PC-9 (cell line): ENCODE measurements at regions not wholly inside any gene's neighbourhood (a gene's known extent, or its start where the extent isn't known, plus 50 kb on each side); places are given as distances from the start of the nearest gene placed in this dataset.
"Not testable (repeated sequence)": the region's sequence is repeated elsewhere in the genome, so short reads cannot be mapped to it uniquely, and the experiment has no call there.

Experiments used
- BruUV-seq: library from RNA; stranded (reverse); fragments of 400-500 nt; replicated peaks from 2 replicates; lab custom pipeline; 2021; lab: Mats Ljungman, UMichigan
- CTCF ChIA-PET: fragments of 300-600 bp; sonication (Branson Sonifier 250); formaldehyde crosslinking; loops from one replicate; lab custom pipeline; 2022; ENCODE audit warnings: antibody characterized with exemption; lab: Charles Lee
- POLR2A ChIA-PET: fragments of 300-600 bp; sonication (Branson Sonifier 250); formaldehyde crosslinking; loops from one replicate; lab custom pipeline; 2022; ENCODE audit warnings: antibody characterized with exemption; ENCODE audit not compliant: unreplicated experiment; lab: Charles Lee
- DNase-seq, 2 experiments: peaks; one replicate each; pipeline versions ENCODE4 v3.0.0 to v3.0.0-alpha.2; 2015 to 2022; ENCODE audit warnings: mixed read lengths in 1 of 2
- H2AFZ ChIP-seq: fragments of 200-600 bp; sonication (generic); 2 replicates; pipeline ENCODE4 v1.8.1; 2017; ENCODE audit warnings: antibody characterized with exemption
- H3F3A ChIP-seq: fragments of 200-600 bp; sonication (generic); 2 replicates; pipeline ENCODE4 v1.8.1; 2017; ENCODE audit warnings: antibody characterized with exemption, mild to moderate bottlenecking, low read depth; ENCODE audit not compliant: insufficient read depth
- H3K27ac ChIP-seq: fragments of 200-600 bp; sonication (generic); 2 replicates; pipeline ENCODE4 v1.6.1; 2016; ENCODE audit warnings: mixed run types
- H3K27me3 ChIP-seq: fragments of 200-600 bp; sonication (generic); 2 replicates; pipeline ENCODE4 v1.6.1; 2016; ENCODE audit warnings: low read depth, mixed run types; ENCODE audit not compliant: insufficient read depth
- H3K36me3 ChIP-seq: fragments of 200-600 bp; sonication (generic); 2 replicates; pipeline ENCODE4 v1.6.1; 2016; ENCODE audit warnings: low read depth, mixed run types
- H3K4me1 ChIP-seq: fragments of 200-600 bp; sonication (generic); replicated peaks from 2 replicates; pipeline ENCODE4 v1.6.1; 2016; ENCODE audit warnings: mixed run types; ENCODE audit not compliant: insufficient read depth
- H3K4me2 ChIP-seq: fragments of 200-600 bp; sonication (generic); 2 replicates; pipeline ENCODE4 v1.6.1; 2017; ENCODE audit warnings: mixed run types
- H3K4me3 ChIP-seq: fragments of 200-600 bp; sonication (generic); 2 replicates; pipeline ENCODE4 v1.6.1; 2016; ENCODE audit warnings: mixed run types
- H3K79me2 ChIP-seq: fragments of 200-600 bp; sonication (generic); 2 replicates; pipeline ENCODE4 v1.6.1; 2017; ENCODE audit warnings: low read depth, mixed run types
- H3K9me2 ChIP-seq: fragments of 200-600 bp; sonication (generic); 2 replicates; pipeline ENCODE4 v1.8.1; 2017; ENCODE audit warnings: mild to moderate bottlenecking; ENCODE audit not compliant: insufficient read depth
- H3K9me3 ChIP-seq: fragments of 200-600 bp; sonication (generic); 2 replicates; pipeline ENCODE4 v1.8.1; 2016; ENCODE audit warnings: low read depth; ENCODE audit not compliant: insufficient read depth
- H4K20me1 ChIP-seq: fragments of 200-600 bp; sonication (generic); 2 replicates; pipeline ENCODE4 v1.8.1; 2017; ENCODE audit not compliant: insufficient read depth
- EZH2 ChIP-seq: fragments of 200-600 bp; sonication (generic); IDR thresholded peaks from 2 replicates; pipeline ENCODE4 v1.8.0; 2017; ENCODE audit warnings: antibody characterized with exemption, low read depth
- intact Hi-C: fragments of 100-400 bp; cut with micrococcal nuclease; formaldehyde crosslinking; loops from one replicate; pipeline ENCODE4 v1.10.0; 2022; ENCODE audit not compliant: unreplicated experiment
- TF ChIP-seq, protein P1 (sequence below): fragments of 200-600 bp; sonication (generic); conservative IDR thresholded peaks from 2 replicates; pipeline ENCODE4 v1.6.1; 2017; ENCODE audit warnings: mixed run types, antibody characterized with exemption, mild to moderate bottlenecking, moderate library complexity

DNA sequence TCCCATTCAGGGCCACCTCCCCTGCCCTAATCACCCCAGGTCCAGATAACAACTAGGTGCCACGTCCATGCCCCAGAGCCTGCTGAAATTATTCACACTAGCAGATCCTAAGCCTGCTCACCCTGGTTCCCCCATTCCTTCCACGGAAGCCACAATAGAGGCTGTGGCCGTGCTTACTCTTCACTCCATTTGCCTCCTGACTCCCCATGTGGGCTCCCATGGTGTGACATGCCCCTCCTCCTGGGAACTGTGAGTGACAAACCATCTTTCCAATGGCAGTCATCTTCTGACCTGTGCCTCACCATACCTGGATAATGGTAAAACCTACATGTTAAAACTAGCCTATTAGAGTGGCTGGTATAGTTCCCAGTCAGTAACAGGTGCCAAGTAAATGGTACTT lies 216.2 kb upstream of the PRKCQ start:
- intact Hi-C loops = no loop called here
- no peak for DNase-seq
- H4K20me1 ChIP-seq = no peaks in the 10 kb centered on the region
- no peaks in the 10 kb centered on the region for H3K4me1 ChIP-seq
- no peaks in the 10 kb centered on the region for H3K9me2 ChIP-seq
- BruUV-seq = no TSS peak
- H3K27ac ChIP-seq = no peak overlapping the region
- POLR2A ChIA-PET = no interaction called here
- H2AFZ ChIP-seq = no peak overlapping the region
- no peaks in the 10 kb centered on the region for H3K79me2 ChIP-seq
- no peak overlapping the region for H3K4me3 ChIP-seq
- no peaks in the 10 kb centered on the region for H3K9me3 ChIP-seq
- no peaks in the 10 kb centered on the region for H3K36me3 ChIP-seq
- CTCF ChIA-PET = no interaction called here
- H3K27me3 ChIP-seq = no peaks in the 10 kb centered on the region
- no peak for TF ChIP-seq EZH2
- TF ChIP-seq, protein P1, sequence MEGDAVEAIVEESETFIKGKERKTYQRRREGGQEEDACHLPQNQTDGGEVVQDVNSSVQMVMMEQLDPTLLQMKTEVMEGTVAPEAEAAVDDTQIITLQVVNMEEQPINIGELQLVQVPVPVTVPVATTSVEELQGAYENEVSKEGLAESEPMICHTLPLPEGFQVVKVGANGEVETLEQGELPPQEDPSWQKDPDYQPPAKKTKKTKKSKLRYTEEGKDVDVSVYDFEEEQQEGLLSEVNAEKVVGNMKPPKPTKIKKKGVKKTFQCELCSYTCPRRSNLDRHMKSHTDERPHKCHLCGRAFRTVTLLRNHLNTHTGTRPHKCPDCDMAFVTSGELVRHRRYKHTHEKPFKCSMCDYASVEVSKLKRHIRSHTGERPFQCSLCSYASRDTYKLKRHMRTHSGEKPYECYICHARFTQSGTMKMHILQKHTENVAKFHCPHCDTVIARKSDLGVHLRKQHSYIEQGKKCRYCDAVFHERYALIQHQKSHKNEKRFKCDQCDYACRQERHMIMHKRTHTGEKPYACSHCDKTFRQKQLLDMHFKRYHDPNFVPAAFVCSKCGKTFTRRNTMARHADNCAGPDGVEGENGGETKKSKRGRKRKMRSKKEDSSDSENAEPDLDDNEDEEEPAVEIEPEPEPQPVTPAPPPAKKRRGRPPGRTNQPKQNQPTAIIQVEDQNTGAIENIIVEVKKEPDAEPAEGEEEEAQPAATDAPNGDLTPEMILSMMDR = no peak
- no peak overlapping the region for H3K4me2 ChIP-seq
- H3F3A ChIP-seq = no peaks in the 10 kb centered on the region

DNA sequence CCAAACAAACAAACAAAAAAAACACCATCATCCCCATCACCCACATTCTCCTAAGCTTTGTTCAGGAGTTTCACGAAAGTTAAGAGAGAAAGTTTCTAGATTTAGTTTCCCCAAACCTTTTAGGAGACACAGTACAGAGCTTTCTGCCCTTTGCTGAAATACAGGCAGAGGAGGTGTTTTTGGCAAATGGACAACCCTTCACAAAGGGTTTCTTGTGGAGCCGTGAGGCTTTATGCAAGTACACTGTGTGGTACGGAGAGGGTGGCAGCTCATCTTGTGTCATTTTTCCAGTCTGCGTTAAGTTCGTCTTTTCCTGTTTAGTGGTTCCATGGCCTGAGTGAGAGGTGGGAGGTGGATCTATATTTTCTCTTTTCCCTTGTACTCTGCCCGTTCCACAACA lies 215.5 kb upstream of the PRKCQ start:
- no peak for TF ChIP-seq EZH2
- TF ChIP-seq, protein P1 = no peak
- H3K36me3 ChIP-seq = no peaks in the 10 kb centered on the region
- DNase-seq = no peak
- H4K20me1 ChIP-seq = no peaks in the 10 kb centered on the region
- no peak overlapping the region for H2AFZ ChIP-seq
- H3K27ac ChIP-seq = no peak overlapping the region
- no peaks in the 10 kb centered on the region for H3F3A ChIP-seq
- H3K27me3 ChIP-seq = no peaks in the 10 kb centered on the region
- no TSS peak for BruUV-seq
- intact Hi-C loops = no loop called here
- H3K4me1 ChIP-seq = no peaks in the 10 kb centered on the region
- no peaks in the 10 kb centered on the region for H3K9me3 ChIP-seq
- H3K4me3 ChIP-seq = no peak overlapping the region
- ChIA-PET CTCF (no interaction called here), POLR2A (no interaction called here)
- no peak overlapping the region for H3K4me2 ChIP-seq
- no peaks in the 10 kb centered on the region for H3K9me2 ChIP-seq
- H3K79me2 ChIP-seq = no peaks in the 10 kb centered on the region

DNA sequence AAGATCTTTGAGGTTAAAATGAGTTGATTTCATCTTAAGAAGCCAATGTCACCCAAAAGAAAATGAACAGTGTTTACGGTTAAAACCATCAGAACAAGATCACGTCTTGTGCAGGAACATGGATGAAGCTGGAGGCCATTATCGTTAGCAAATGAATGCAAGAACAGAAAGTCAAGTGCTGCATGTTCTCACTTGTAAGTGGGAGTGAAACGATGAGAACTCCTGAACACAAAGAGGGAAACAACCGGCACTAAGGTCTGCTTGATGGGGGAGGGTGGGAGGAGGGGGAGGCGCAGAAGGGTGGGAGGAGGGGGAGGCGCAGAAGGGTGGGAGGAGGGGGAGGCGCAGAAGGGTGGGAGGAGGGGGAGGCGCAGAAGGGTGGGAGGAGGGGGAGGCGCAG lies 214.8 kb upstream of the PRKCQ start:
- POLR2A ChIA-PET, H3K9me3 ChIP-seq, intact Hi-C loops, H3K4me1 ChIP-seq, DNase-seq, H4K20me1 ChIP-seq, BruUV-seq, H3K36me3 ChIP-seq, H3K79me2 ChIP-seq, H3K4me3 ChIP-seq, H3K27me3 ChIP-seq, H2AFZ ChIP-seq, H3K27ac ChIP-seq, H3K9me2 ChIP-seq, CTCF ChIA-PET, H3K4me2 ChIP-seq, H3F3A ChIP-seq: not testable (repeated sequence)

DNA sequence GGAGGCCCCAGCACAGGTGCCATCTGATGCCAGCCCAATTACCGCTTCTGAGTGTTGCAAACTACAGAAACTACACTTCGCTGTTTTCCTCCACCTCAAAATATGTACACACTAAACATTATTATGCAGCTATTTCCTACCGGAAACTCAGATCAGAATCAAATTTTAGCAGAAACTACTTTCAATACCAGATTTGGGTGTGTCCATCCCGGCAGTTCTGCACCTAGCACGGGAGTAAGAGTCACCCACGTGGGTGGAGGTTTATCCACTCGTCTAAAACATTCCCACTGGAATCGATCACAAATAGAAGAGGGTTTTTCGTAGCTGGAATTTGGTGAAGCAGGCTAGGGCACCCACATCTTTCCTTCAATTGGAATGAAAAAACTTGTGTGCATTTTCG lies 214.4 kb upstream of the PRKCQ start:
- POLR2A ChIA-PET = interaction anchor here (0.6 kb wide), 1 partner anchor 99 kb away, joined by 6 read pairs; no protein-coding TSS in a partner anchor
- Histone ChIP-seq H3K4me2 (no peak overlapping the region), H3K9me3 (no peaks in the 10 kb centered on the region), H3F3A (no peaks in the 10 kb centered on the region), H3K4me1 (no peaks in the 10 kb centered on the region), H3K9me2 (no peaks in the 10 kb centered on the region), H3K79me2 (no peaks in the 10 kb centered on the region), H3K27ac (no peak overlapping the region), H2AFZ (no peak overlapping the region), H3K4me3 (no peak overlapping the region), H3K36me3 (no peaks in the 10 kb centered on the region), H4K20me1 (no peaks in the 10 kb centered on the region), H3K27me3 (no peaks in the 10 kb centered on the region)
- no peak for TF ChIP-seq EZH2
- TF ChIP-seq, protein P1 = no peak
- DNase-seq = no peak
- CTCF ChIA-PET = no interaction called here
- no TSS peak for BruUV-seq
- intact Hi-C loops = no loop called here
